ENCODE measurements at regions not wholly inside any gene's neighbourhood (a gene's known extent, or its start where the extent isn't known, plus 50 kb on each side); places are given as distances from the start of the nearest gene placed in this dataset.

GRCh38 chr2:116442418-116442817 lies 1372.1 kb upstream of the DDX18 start:
- DNase-seq (no peak), FAIRE-seq (no peak)
- H3K4me3 ChIP-seq (ENCODE audit: low read length in 3 of 3) = no peak overlapping the region
- H3K4me1 ChIP-seq (ENCODE audit: control insufficient read depth in 2 of 3, insufficient read depth in 2 of 3, low read depth in 1 of 3, low read length in 3 of 3) = no peaks in the 10 kb centered on the region
- no peak overlapping the region for H3K27ac ChIP-seq (ENCODE audit: low read depth in 2 of 2, low read length in 2 of 2)
- H3K9ac ChIP-seq (ENCODE audit: low read length in 3 of 3) = no peak overlapping the region
- H3K36me3 ChIP-seq (ENCODE audit: control insufficient read depth in 2 of 3, insufficient read depth in 3 of 3, low read length in 3 of 3) = no peaks in the 10 kb centered on the region
- intact Hi-C loops (cut with DNase I) = no loop called here
- no peaks in the 10 kb centered on the region for H3K9me3 ChIP-seq (ENCODE audit: control insufficient read depth in 2 of 3, insufficient read depth in 1 of 3, low read length in 3 of 3)
- TF ChIP-seq CTCF (IDR thresholded peaks at IDR 0.05; ENCODE audit: borderline replicate concordance, extremely low read depth, insufficient read depth) = no peak
- no peaks in the 10 kb centered on the region for H3K27me3 ChIP-seq (ENCODE audit: control insufficient read depth, insufficient read depth, low read length)

GRCh38 chr2:116444256-116444872 lies 1370.1 kb upstream of the DDX18 start:
- DNase-seq (no peak), FAIRE-seq (no peak)
- Histone ChIP-seq H3K27me3 (ENCODE audit: control insufficient read depth, insufficient read depth, low read length) (no peaks in the 10 kb centered on the region), H3K4me3 (ENCODE audit: low read length in 3 of 3) (no peak overlapping the region), H3K9me3 (ENCODE audit: control insufficient read depth in 2 of 3, insufficient read depth in 1 of 3, low read length in 3 of 3) (no peaks in the 10 kb centered on the region), H3K4me1 (ENCODE audit: control insufficient read depth in 2 of 3, insufficient read depth in 2 of 3, low read depth in 1 of 3, low read length in 3 of 3) (no peaks in the 10 kb centered on the region), H3K27ac (ENCODE audit: low read depth in 2 of 2, low read length in 2 of 2) (no peak overlapping the region), H3K36me3 (ENCODE audit: control insufficient read depth in 2 of 3, insufficient read depth in 3 of 3, low read length in 3 of 3) (no peaks in the 10 kb centered on the region), H3K9ac (ENCODE audit: low read length in 3 of 3) (no peak overlapping the region)
- intact Hi-C loops (cut with DNase I) = no loop called here
- no peak for TF ChIP-seq CTCF (IDR thresholded peaks at IDR 0.05; ENCODE audit: borderline replicate concordance, extremely low read depth, insufficient read depth)

- Histone ChIP-seq H3K27ac (ENCODE audit: low read depth in 2 of 2, low read length in 2 of 2) (no peak overlapping the region), H3K4me1 (ENCODE audit: control insufficient read depth in 2 of 3, insufficient read depth in 2 of 3, low read depth in 1 of 3, low read length in 3 of 3) (no peaks in the 10 kb centered on the region), H3K36me3 (ENCODE audit: control insufficient read depth in 2 of 3, insufficient read depth in 3 of 3, low read length in 3 of 3) (no peaks in the 10 kb centered on the region), H3K9me3 (ENCODE audit: control insufficient read depth in 2 of 3, insufficient read depth in 1 of 3, low read length in 3 of 3) (peaks cover 0 to 5% (median 0%) of the 10 kb centered on the region in 3 donors), H3K27me3 (ENCODE audit: control insufficient read depth, insufficient read depth, low read length) (no peaks in the 10 kb centered on the region), H3K4me3 (ENCODE audit: low read length in 3 of 3) (no peak overlapping the region), H3K9ac (ENCODE audit: low read length in 3 of 3) (no peak overlapping the region)
- intact Hi-C loops (cut with DNase I) = no loop called here
- no peak for FAIRE-seq
- no peak for TF ChIP-seq CTCF (IDR thresholded peaks at IDR 0.05; ENCODE audit: borderline replicate concordance, extremely low read depth, insufficient read depth)
- DNase-seq = no peak
Measured at GRCh38 chr2:116450990-116451389, 1363.5 kb upstream of the DDX18 start.

GRCh38 chr2:116452651-116453050 lies 1361.8 kb upstream of the DDX18 start:
- no peaks in the 10 kb centered on the region for H3K27me3 ChIP-seq (ENCODE audit: control insufficient read depth, insufficient read depth, low read length)
- intact Hi-C loops (cut with DNase I) = no loop called here
- FAIRE-seq (no peak), DNase-seq (no peak)
- no peaks in the 10 kb centered on the region for H3K4me1 ChIP-seq (ENCODE audit: control insufficient read depth in 2 of 3, insufficient read depth in 2 of 3, low read depth in 1 of 3, low read length in 3 of 3)
- peaks cover 0 to 13% (median 0%) of the 10 kb centered on the region in 3 donors for H3K9me3 ChIP-seq (ENCODE audit: control insufficient read depth in 2 of 3, insufficient read depth in 1 of 3, low read length in 3 of 3)
- H3K4me3 ChIP-seq (ENCODE audit: low read length in 3 of 3) = no peak overlapping the region
- no peak overlapping the region for H3K27ac ChIP-seq (ENCODE audit: low read depth in 2 of 2, low read length in 2 of 2)
- TF ChIP-seq CTCF (IDR thresholded peaks at IDR 0.05; ENCODE audit: borderline replicate concordance, extremely low read depth, insufficient read depth) = no peak
- H3K9ac ChIP-seq (ENCODE audit: low read length in 3 of 3) = no peak overlapping the region
- H3K36me3 ChIP-seq (ENCODE audit: control insufficient read depth in 2 of 3, insufficient read depth in 3 of 3, low read length in 3 of 3) = no peaks in the 10 kb centered on the region

Measured in kidney (tissue), 13 donors.